Prostate gland (tissue), 2 donors: ENCODE measurements at regions not wholly inside any gene's neighbourhood (a gene's known extent, or its start where the extent isn't known, plus 50 kb on each side); places are given as distances from the start of the nearest gene placed in this dataset.

Experiments
- POLR2A ChIP-seq: fragments of 450-650 bp; IDR thresholded peaks from one replicate; pipeline ENCODE4 v1.6.1; 2016; ENCODE audit warnings: antibody characterized with exemption, mild to moderate bottlenecking
- POLR2AphosphoS5 ChIP-seq: sonication (generic); formaldehyde crosslinking; IDR thresholded peaks from one replicate; pipeline ENCODE4 v1.6.1; 2017; ENCODE audit warnings: antibody characterized with exemption
- TF ChIP-seq, protein P1 (sequence below), 4 experiments: fragments of 200-600 bp in 2 of 4; fragments of 450-650 bp in 2 of 4; sonication (generic) in 2 of 4; IDR thresholded peaks; 1 replicate in 3 of 4; 2 replicates in 1 of 4; pipeline ENCODE4 v1.5.1; 2016 to 2019; ENCODE audit warnings: antibody characterized with exemption in 4 of 4, mild to moderate bottlenecking in 2 of 4, moderate library complexity in 2 of 4

DNA sequence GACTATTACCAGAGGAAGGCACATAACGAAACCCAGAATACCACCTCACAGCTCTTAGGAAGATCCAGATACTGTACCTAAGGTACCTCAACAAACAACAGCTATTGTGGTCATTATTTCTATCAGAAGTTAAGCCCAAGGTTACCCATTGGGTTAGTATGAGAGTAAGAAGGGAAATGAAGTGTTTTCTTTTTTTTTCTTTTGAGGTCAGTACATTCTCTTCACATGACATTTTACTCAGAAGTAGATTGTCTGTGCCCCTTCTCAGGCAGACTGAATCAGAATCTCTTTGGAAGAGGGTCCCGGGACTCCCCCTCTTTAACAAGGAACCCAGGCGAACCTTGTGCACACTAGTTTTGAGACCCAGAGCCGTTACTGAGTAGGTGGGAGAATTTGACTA, 233.7 kb upstream of the CXCR4 start:
- TF ChIP-seq, protein P1, sequence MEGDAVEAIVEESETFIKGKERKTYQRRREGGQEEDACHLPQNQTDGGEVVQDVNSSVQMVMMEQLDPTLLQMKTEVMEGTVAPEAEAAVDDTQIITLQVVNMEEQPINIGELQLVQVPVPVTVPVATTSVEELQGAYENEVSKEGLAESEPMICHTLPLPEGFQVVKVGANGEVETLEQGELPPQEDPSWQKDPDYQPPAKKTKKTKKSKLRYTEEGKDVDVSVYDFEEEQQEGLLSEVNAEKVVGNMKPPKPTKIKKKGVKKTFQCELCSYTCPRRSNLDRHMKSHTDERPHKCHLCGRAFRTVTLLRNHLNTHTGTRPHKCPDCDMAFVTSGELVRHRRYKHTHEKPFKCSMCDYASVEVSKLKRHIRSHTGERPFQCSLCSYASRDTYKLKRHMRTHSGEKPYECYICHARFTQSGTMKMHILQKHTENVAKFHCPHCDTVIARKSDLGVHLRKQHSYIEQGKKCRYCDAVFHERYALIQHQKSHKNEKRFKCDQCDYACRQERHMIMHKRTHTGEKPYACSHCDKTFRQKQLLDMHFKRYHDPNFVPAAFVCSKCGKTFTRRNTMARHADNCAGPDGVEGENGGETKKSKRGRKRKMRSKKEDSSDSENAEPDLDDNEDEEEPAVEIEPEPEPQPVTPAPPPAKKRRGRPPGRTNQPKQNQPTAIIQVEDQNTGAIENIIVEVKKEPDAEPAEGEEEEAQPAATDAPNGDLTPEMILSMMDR (IDR thresholded peaks at IDR 0.05) = no peak
- TF ChIP-seq POLR2AphosphoS5 = no peak
- no peak for TF ChIP-seq POLR2A
